HEK293T (cell line): ENCODE measurements at regions not wholly inside any gene's neighbourhood (a gene's known extent, or its start where the extent isn't known, plus 50 kb on each side); places are given as distances from the start of the nearest gene placed in this dataset.

Experiments
- CTBP1 ChIP-seq: fragments of 450-650 bp; IDR thresholded peaks from 2 replicates; pipeline ENCODE4 v1.6.1; 2016; ENCODE audit warnings: borderline replicate concordance
- FOXK2 ChIP-seq: fragments of 450-650 bp; IDR thresholded peaks from 2 replicates; pipeline ENCODE4 v1.6.1; 2016; ENCODE audit warnings: mild to moderate bottlenecking

DNA sequence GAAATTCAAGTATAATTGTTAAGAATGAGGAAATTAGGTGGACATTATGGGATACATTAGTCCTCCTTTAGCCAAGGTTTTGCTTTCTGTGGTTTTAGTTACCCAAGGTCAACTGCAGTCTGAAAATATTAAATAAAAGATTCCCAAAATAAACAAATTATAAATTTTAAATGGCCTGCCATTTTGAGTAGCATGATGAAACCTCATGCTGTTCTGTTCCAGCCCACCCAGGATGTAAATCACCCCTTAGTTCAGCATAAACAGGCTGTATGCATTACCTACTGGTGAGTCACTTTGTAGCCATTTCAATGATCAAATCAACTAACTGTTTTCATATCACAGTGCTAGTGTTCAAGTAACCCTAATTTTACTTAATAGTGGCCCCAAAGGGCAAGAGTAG is 132.5 kb upstream of the LYPLAL1 start:
- no peak for TF ChIP-seq CTBP1
- no peak for TF ChIP-seq FOXK2
